ENCODE measurements at regions not wholly inside any gene's neighbourhood (a gene's known extent, or its start where the extent isn't known, plus 50 kb on each side); places are given as distances from the start of the nearest gene placed in this dataset.

GRCh38 chr12:87385322-87385721 lies 643.9 kb downstream of the C12orf50 start:
- Histone ChIP-seq H3K4me1 (ENCODE audit: control insufficient read depth, insufficient read depth, low read length, poor library complexity, severe bottlenecking) (no peaks in the 10 kb centered on the region), H3K27me3 (ENCODE audit: control insufficient read depth, insufficient read depth, low read length) (no peaks in the 10 kb centered on the region), H3K36me3 (ENCODE audit: control insufficient read depth, insufficient read depth, low read length) (no peaks in the 10 kb centered on the region), H3K4me3 (ENCODE audit: low read depth, low read length) (no peak overlapping the region), H3K9me3 (ENCODE audit: control insufficient read depth in 2 of 2, low read length in 2 of 2) (peaks cover 0 to 2% of the 10 kb centered on the region in 2 experiments), H3K27ac (ENCODE audit: insufficient read depth, low read length, poor library complexity, severe bottlenecking) (no peak overlapping the region)
- DNase-seq (no peak), ATAC-seq (ENCODE audit: low read depth in 2 of 2) (no peak)
- Mint-ChIP-seq H3K36me3 (no peaks in the 10 kb centered on the region), H3K27me3 (no peaks in the 10 kb centered on the region), H3K4me1 (no peaks in the 10 kb centered on the region), H3K27ac (no peak overlapping the region), H3K4me3 (no peak overlapping the region), H3K9me3 (peaks cover 0 to 12% (median 4%) of the 10 kb centered on the region in 7 donors)

GRCh38 chr12:87384226-87384625 lies 645.0 kb downstream of the C12orf50 start:
- H3K27me3 Mint-ChIP-seq, result no peaks in the 10 kb centered on the region
- no peaks in the 10 kb centered on the region for H3K4me1 Mint-ChIP-seq
- no peak overlapping the region for H3K27ac Mint-ChIP-seq
- H3K4me3 Mint-ChIP-seq, result no peak overlapping the region
- Histone ChIP-seq H3K27ac (ENCODE audit: insufficient read depth, low read length, poor library complexity, severe bottlenecking) (no peak overlapping the region), H3K27me3 (ENCODE audit: control insufficient read depth, insufficient read depth, low read length) (no peaks in the 10 kb centered on the region), H3K4me1 (ENCODE audit: control insufficient read depth, insufficient read depth, low read length, poor library complexity, severe bottlenecking) (no peaks in the 10 kb centered on the region), H3K4me3 (ENCODE audit: low read depth, low read length) (no peak overlapping the region), H3K36me3 (ENCODE audit: control insufficient read depth, insufficient read depth, low read length) (no peaks in the 10 kb centered on the region), H3K9me3 (ENCODE audit: control insufficient read depth in 2 of 2, low read length in 2 of 2) (peaks cover 0 to 2% of the 10 kb centered on the region in 2 experiments)
- ATAC-seq (ENCODE audit: low read depth in 2 of 2) (no peak), DNase-seq (no peak)
- H3K9me3 Mint-ChIP-seq, result peaks cover 2 to 12% (median 6%) of the 10 kb centered on the region in 7 donors
- no peaks in the 10 kb centered on the region for H3K36me3 Mint-ChIP-seq

- peaks cover 0 to 2% of the 10 kb centered on the region in 2 experiments for H3K9me3 ChIP-seq (ENCODE audit: control insufficient read depth in 2 of 2, low read length in 2 of 2)
- H3K4me3 ChIP-seq (ENCODE audit: low read depth, low read length), result no peak overlapping the region
- no peak overlapping the region for H3K27ac Mint-ChIP-seq
- no peaks in the 10 kb centered on the region for H3K36me3 ChIP-seq (ENCODE audit: control insufficient read depth, insufficient read depth, low read length)
- H3K27ac ChIP-seq (ENCODE audit: insufficient read depth, low read length, poor library complexity, severe bottlenecking), result no peak overlapping the region
- ATAC-seq (ENCODE audit: low read depth in 2 of 2) (no peak), DNase-seq (no peak)
- H3K9me3 Mint-ChIP-seq, result peaks cover 2 to 12% (median 6%) of the 10 kb centered on the region in 7 donors
- H3K36me3 Mint-ChIP-seq, result no peaks in the 10 kb centered on the region
- H3K4me3 Mint-ChIP-seq, result no peak overlapping the region
- no peaks in the 10 kb centered on the region for H3K27me3 Mint-ChIP-seq
- H3K4me1 Mint-ChIP-seq, result no peaks in the 10 kb centered on the region
- H3K27me3 ChIP-seq (ENCODE audit: control insufficient read depth, insufficient read depth, low read length), result no peaks in the 10 kb centered on the region
- no peaks in the 10 kb centered on the region for H3K4me1 ChIP-seq (ENCODE audit: control insufficient read depth, insufficient read depth, low read length, poor library complexity, severe bottlenecking)
Observed at GRCh38 chr12:87383680-87384079, 645.5 kb downstream of the C12orf50 start.

- Mint-ChIP-seq H3K27ac (no peak overlapping the region), H3K9me3 (peaks cover 2 to 13% (median 6%) of the 10 kb centered on the region in 7 donors), H3K36me3 (no peaks in the 10 kb centered on the region), H3K27me3 (no peaks in the 10 kb centered on the region), H3K4me1 (no peaks in the 10 kb centered on the region), H3K4me3 (no peak overlapping the region)
- Histone ChIP-seq H3K9me3 (ENCODE audit: control insufficient read depth in 2 of 2, low read length in 2 of 2) (peaks cover 0 to 2% of the 10 kb centered on the region in 2 experiments), H3K27ac (ENCODE audit: insufficient read depth, low read length, poor library complexity, severe bottlenecking) (no peak overlapping the region), H3K27me3 (ENCODE audit: control insufficient read depth, insufficient read depth, low read length) (no peaks in the 10 kb centered on the region), H3K4me3 (ENCODE audit: low read depth, low read length) (no peak overlapping the region), H3K4me1 (ENCODE audit: control insufficient read depth, insufficient read depth, low read length, poor library complexity, severe bottlenecking) (no peaks in the 10 kb centered on the region), H3K36me3 (ENCODE audit: control insufficient read depth, insufficient read depth, low read length) (no peaks in the 10 kb centered on the region)
- no peak for ATAC-seq (ENCODE audit: low read depth in 2 of 2)
- no peak for DNase-seq
Observed at GRCh38 chr12:87382959-87383566, 646.1 kb downstream of the C12orf50 start.

GRCh38 chr12:87382436-87382835 lies 646.8 kb downstream of the C12orf50 start:
- Histone ChIP-seq H3K27ac (ENCODE audit: insufficient read depth, low read length, poor library complexity, severe bottlenecking) (no peak overlapping the region), H3K4me3 (ENCODE audit: low read depth, low read length) (no peak overlapping the region), H3K4me1 (ENCODE audit: control insufficient read depth, insufficient read depth, low read length, poor library complexity, severe bottlenecking) (no peaks in the 10 kb centered on the region), H3K36me3 (ENCODE audit: control insufficient read depth, insufficient read depth, low read length) (no peaks in the 10 kb centered on the region), H3K27me3 (ENCODE audit: control insufficient read depth, insufficient read depth, low read length) (no peaks in the 10 kb centered on the region), H3K9me3 (ENCODE audit: control insufficient read depth in 2 of 2, low read length in 2 of 2) (peaks cover 0 to 2% of the 10 kb centered on the region in 2 experiments)
- H3K4me3 Mint-ChIP-seq, result no peak overlapping the region
- no peaks in the 10 kb centered on the region for H3K27me3 Mint-ChIP-seq
- H3K27ac Mint-ChIP-seq, result no peak overlapping the region
- no peaks in the 10 kb centered on the region for H3K4me1 Mint-ChIP-seq
- no peaks in the 10 kb centered on the region for H3K36me3 Mint-ChIP-seq
- no peak for DNase-seq
- H3K9me3 Mint-ChIP-seq, result peaks cover 2 to 13% (median 6%) of the 10 kb centered on the region in 7 donors
- ATAC-seq (ENCODE audit: low read depth in 2 of 2), result no peak

GRCh38 chr12:87381742-87382141 lies 647.5 kb downstream of the C12orf50 start:
- Histone ChIP-seq H3K4me3 (ENCODE audit: low read depth, low read length) (no peak overlapping the region), H3K36me3 (ENCODE audit: control insufficient read depth, insufficient read depth, low read length) (no peaks in the 10 kb centered on the region), H3K27me3 (ENCODE audit: control insufficient read depth, insufficient read depth, low read length) (no peaks in the 10 kb centered on the region), H3K4me1 (ENCODE audit: control insufficient read depth, insufficient read depth, low read length, poor library complexity, severe bottlenecking) (no peaks in the 10 kb centered on the region), H3K9me3 (ENCODE audit: control insufficient read depth in 2 of 2, low read length in 2 of 2) (peaks cover 0 to under 1% of the 10 kb centered on the region in 2 experiments), H3K27ac (ENCODE audit: insufficient read depth, low read length, poor library complexity, severe bottlenecking) (no peak overlapping the region)
- H3K27ac Mint-ChIP-seq, result no peak overlapping the region
- H3K4me1 Mint-ChIP-seq, result no peaks in the 10 kb centered on the region
- no peak for ATAC-seq (ENCODE audit: low read depth in 2 of 2)
- peaks cover under 1 to 13% (median 4%) of the 10 kb centered on the region in 7 donors for H3K9me3 Mint-ChIP-seq
- DNase-seq, result no peak
- no peak overlapping the region for H3K4me3 Mint-ChIP-seq
- no peaks in the 10 kb centered on the region for H3K36me3 Mint-ChIP-seq
- H3K27me3 Mint-ChIP-seq, result no peaks in the 10 kb centered on the region

GRCh38 chr12:87378526-87378925 lies 650.7 kb downstream of the C12orf50 start:
- ATAC-seq (ENCODE audit: low read depth in 2 of 2), result no peak
- no peak overlapping the region for H3K27ac ChIP-seq (ENCODE audit: insufficient read depth, low read length, poor library complexity, severe bottlenecking)
- Mint-ChIP-seq H3K36me3 (no peaks in the 10 kb centered on the region), H3K4me3 (no peak overlapping the region), H3K27me3 (no peaks in the 10 kb centered on the region), H3K27ac (no peak overlapping the region), H3K9me3 (peaks cover 0 to 21% (median 4%) of the 10 kb centered on the region in 7 donors), H3K4me1 (no peaks in the 10 kb centered on the region)
- no peak overlapping the region for H3K4me3 ChIP-seq (ENCODE audit: low read depth, low read length)
- H3K4me1 ChIP-seq (ENCODE audit: control insufficient read depth, insufficient read depth, low read length, poor library complexity, severe bottlenecking), result no peaks in the 10 kb centered on the region
- H3K9me3 ChIP-seq (ENCODE audit: control insufficient read depth in 2 of 2, low read length in 2 of 2), result peaks cover 0 to 1% of the 10 kb centered on the region in 2 experiments
- H3K27me3 ChIP-seq (ENCODE audit: control insufficient read depth, insufficient read depth, low read length), result no peaks in the 10 kb centered on the region
- DNase-seq, result no peak
- no peaks in the 10 kb centered on the region for H3K36me3 ChIP-seq (ENCODE audit: control insufficient read depth, insufficient read depth, low read length)

GRCh38 chr12:87376722-87377121 lies 652.5 kb downstream of the C12orf50 start:
- peaks cover 0 to 26% (median 4%) of the 10 kb centered on the region in 7 donors for H3K9me3 Mint-ChIP-seq
- no peaks in the 10 kb centered on the region for H3K4me1 Mint-ChIP-seq
- H3K4me3 Mint-ChIP-seq, result no peak overlapping the region
- Histone ChIP-seq H3K4me3 (ENCODE audit: low read depth, low read length) (no peak overlapping the region), H3K27me3 (ENCODE audit: control insufficient read depth, insufficient read depth, low read length) (no peaks in the 10 kb centered on the region), H3K27ac (ENCODE audit: insufficient read depth, low read length, poor library complexity, severe bottlenecking) (no peak overlapping the region), H3K36me3 (ENCODE audit: control insufficient read depth, insufficient read depth, low read length) (no peaks in the 10 kb centered on the region), H3K9me3 (ENCODE audit: control insufficient read depth in 2 of 2, low read length in 2 of 2) (peaks cover 0 to 1% of the 10 kb centered on the region in 2 experiments), H3K4me1 (ENCODE audit: control insufficient read depth, insufficient read depth, low read length, poor library complexity, severe bottlenecking) (no peaks in the 10 kb centered on the region)
- ATAC-seq (ENCODE audit: low read depth in 2 of 2) (no peak), DNase-seq (no peak)
- no peak overlapping the region for H3K27ac Mint-ChIP-seq
- no peaks in the 10 kb centered on the region for H3K27me3 Mint-ChIP-seq
- no peaks in the 10 kb centered on the region for H3K36me3 Mint-ChIP-seq
